Stimulated activated CD4-positive, alpha-beta T cell treated with anti-CD3 and anti-CD28 coated beads, Interleukin-2, amount 100 ng/mL, for 24 hours (primary cell): ENCODE measurements at regions not wholly inside any gene's neighbourhood (a gene's known extent, or its start where the extent isn't known, plus 50 kb on each side); places are given as distances from the start of the nearest gene placed in this dataset.

Experiments
- DNase-seq, 2 donors: peaks; one replicate each; pipeline ENCODE4 v3.0.0-alpha.2; 2020

DNA sequence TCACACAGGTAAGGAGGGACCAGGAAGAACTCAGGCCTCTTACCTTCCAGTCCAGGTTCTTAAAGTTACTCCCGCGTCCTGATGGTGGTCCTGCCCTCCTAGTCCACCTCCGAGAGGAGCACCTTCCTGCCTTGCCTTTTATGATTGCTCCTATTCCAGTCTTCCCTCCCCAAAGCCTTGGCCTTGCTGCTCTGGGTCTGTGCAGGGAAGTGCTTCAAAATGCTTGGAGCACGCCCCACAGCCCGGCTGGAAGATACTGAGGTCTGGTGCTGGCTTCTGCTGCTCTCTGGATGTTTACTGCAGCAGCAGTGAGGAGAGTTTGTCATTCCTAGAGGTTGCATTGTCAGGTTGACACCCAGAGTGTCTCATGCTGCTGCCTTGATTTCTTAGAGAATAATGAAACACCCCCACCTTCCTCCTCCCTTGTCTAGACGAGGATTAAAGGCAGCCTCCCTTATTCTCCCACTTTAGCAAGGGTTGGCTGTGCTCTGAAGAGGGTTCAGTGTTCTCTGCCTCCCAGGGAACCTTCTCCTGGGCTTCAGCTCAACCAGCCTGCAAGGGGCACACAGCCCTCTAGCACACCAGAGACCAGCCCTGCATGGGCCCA is 142.2 kb upstream of the CACNA1E start:
- DNase-seq, result no peak

DNA sequence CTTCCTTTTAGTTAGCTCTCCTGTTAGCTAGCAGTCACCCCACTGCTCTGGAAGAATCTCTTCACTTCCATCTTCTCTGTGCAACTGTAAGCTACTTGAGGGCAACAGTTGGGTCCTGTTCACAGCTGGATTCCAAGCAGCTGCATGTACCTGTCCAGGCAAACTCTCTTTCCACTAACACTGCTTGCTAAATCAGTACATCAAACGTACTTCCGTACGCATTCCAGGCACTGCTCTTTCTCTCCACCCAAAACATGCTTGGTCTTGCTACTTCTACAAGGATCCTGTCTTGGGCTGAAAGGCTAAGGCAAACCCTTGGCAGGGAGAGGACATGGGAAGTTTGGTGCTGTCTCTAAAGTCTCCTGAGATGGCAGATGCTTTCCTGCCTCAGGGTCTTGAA is 139.2 kb upstream of the CACNA1E start:
- no peak for DNase-seq

GRCh38 chr1:181345146-181345545 is 138.2 kb upstream of the CACNA1E start:
- no peak for DNase-seq

DNA sequence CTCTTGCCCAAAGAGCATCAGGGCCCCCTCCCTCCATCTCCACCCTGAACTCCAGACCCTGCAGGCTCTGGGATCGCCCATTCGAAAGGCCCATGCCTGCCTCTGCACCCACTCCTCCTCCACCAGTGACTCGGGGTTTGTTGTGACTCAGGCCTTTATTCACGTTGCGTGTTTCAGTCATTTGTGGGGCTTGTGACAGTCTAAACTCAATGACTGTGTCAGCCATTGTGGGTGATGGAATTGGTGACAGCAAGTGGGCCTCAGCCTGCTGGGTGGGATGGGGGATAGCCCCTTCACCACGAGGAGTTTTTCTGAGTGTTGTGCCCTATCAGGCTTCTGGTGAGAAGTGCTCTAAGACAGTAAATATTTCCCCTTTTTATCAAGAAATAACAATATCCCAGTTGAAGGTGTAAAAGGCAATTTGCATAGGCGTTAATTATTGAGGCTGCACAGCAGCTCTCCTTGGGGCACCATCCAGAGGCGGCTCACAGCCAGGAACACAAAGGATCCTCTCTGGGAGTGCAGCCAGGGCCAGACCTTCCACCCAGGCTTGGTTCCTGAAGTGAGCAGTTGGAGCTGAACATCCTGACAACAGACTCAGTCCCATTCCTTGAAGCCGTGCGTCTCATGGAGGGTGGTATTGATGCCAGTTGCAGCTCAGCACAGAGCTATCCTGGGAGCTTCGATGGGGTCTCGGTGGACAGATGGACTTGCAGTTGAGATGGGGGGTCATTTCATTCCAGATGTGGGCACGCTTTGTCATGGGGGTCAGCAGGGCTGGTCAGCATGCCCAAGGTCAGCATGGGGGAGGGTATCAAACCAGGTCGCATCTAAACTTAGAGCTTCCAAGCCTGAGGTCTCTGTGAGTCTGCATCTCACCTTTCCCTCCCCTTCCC is 135.6 kb upstream of the CACNA1E start:
- no peak for DNase-seq

DNA sequence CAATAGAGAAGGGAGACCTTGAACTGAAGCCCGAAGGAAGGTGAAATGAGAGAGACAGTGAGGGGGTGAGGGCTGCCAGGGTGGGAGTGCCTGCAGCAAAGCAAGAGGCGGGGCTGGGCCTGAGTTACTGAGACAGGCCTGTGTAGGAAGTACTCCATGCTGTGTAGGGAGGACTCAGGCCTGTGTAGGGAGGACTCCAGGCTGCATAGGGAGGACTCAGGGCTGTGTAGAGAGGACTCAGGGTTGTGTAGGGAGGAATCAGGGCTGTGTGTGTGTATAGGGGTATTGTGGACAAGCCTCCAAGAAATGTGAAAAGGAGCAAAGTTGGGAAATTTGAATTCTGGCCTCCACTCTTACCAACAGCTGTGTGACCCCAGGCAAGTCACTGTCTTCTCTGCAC is 133.8 kb upstream of the CACNA1E start:
- DNase-seq, result peak in 1 of 2 donors; percentile 0

DNA sequence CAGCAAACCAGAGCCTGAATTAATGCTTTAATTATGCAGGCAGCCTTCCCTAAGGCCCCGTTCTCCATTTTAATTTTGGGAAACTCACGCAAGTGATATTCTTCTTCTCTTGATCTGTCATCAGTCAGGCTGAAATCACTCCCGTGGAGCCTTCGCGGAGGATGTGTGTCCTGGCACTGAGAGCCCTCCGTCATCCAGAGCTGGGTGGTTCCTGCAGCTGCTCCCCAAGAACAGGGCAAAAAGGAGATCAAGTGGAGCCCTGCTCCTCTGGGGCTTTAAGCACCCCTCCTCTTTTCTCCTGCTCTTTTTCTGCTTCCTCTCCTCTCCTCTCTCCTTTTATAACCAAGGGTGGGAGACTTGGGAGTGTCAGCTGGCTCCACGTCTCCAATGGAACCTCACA is 133.2 kb upstream of the CACNA1E start:
- DNase-seq, result peak in 1 of 2 donors; percentile 4

- DNase-seq, result peak in 1 of 2 donors; percentile 3
Observed at GRCh38 chr1:181351740-181352139, 131.6 kb upstream of the CACNA1E start.

GRCh38 chr1:181352695-181353094 is 130.6 kb upstream of the CACNA1E start:
- no peak for DNase-seq

GRCh38 chr1:181353526-181353925 is 129.8 kb upstream of the CACNA1E start:
- DNase-seq, result no peak

GRCh38 chr1:181354865-181355264 is 128.5 kb upstream of the CACNA1E start:
- no peak for DNase-seq

DNA sequence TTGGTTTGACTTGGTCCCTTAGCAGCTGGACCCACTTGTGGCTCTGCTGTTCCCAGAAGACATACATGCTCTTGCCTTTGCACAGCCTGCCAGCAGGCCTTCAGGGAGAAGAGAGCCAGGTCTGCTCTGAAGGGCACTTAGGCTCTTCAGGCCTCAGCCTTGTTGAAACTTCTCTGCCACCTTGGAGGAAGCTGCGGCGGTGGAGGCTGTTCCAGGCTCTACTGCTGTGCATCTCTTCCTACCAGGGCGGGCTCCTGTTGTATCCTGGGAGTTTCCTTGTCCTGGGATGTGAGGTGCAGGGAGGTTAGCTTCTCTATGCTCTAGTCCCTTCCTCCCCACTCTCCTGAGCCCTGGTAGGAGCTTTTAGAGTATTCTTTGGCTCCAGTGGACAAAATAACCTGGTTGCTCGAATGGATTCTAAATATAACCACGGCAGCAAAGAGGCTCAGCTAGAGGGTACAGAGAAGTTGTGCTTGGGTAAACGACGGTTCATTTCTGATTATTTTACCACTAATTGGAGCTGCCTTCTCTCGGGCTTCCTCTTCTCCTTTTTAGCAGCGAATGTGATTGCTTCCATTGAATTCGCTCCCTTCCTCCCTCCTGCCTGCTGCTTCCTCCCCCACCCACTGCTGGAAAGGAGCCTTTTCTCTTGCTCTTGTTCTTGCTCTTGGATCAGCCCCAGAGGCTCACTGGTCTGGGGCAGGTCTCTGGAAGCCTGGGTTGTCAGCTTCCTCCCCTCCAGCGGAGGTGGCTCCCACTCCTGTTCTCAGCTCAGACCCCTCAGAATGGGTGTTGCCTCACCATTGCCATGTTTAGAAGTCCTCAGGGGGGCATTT is 126.6 kb upstream of the CACNA1E start:
- no peak for DNase-seq

GRCh38 chr1:181359012-181359411 is 124.3 kb upstream of the CACNA1E start:
- DNase-seq, result no peak

- no peak for DNase-seq
Observed at GRCh38 chr1:181364801-181365200, 118.5 kb upstream of the CACNA1E start.

- no peak for DNase-seq
Observed at GRCh38 chr1:181366910-181367309, 116.4 kb upstream of the CACNA1E start.

DNA sequence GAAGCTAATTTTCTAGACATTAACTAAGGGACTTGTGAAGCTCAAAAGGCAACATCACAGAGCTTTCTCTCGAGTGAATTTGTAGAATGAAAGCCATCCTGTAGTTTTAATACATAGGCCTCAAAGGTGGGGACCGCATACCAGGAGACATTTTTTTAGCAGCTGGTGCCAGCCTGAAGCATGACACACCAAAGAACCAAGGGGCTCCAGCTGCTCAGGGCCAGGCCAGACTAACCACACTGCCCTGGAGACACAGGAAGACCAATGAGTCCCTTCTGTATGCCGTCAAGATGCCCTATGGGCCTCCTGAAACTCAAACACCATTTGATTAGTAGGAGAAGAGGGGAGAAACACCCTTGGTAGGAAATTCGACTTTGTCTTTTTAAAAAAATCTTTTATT is 113.9 kb upstream of the CACNA1E start:
- DNase-seq, result no peak

DNA sequence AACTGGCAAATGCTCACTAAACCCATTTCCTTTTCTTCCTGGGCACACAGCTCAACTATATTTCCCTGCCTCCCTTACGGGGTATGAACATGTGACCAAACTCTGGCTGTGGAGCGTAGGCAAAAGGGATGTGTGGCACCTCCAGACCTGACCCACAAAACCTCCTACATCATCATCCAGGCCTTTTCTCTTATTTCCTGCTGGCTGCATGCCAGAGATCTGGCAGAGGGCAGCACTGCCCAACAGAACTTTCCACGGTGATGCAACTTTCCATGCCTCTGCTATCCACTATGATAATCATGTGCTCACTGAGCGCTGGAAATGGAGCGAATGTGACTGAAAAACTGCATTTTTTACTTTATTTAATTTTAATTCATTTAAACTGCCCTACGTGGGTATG is 99.6 kb upstream of the CACNA1E start:
- DNase-seq, result no peak

- no peak for DNase-seq
Observed at GRCh38 chr1:181386340-181386739, 97.0 kb upstream of the CACNA1E start.

DNA sequence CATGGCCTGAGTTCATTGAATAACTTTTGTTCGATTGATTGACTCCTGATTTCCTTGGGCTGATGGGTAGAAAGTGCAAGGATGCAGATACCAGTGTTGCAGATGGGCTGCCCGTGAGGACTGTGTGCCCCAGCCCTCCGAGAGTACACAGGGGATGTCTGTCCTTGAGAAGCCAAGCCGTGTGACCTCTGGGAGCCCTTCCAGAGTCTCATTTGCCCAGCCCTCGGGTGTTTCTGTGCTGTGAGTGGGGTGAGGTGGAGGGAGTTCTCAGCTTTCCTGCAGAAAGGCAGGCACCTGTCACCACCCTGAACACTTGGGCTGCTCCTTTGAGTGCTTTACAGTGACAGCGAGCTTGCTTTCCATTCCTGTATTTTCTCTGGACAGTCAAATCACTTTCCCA is 96.4 kb upstream of the CACNA1E start:
- DNase-seq, result no peak

GRCh38 chr1:181387702-181388101 is 95.6 kb upstream of the CACNA1E start:
- DNase-seq, result no peak

- DNase-seq, result no peak
Observed at GRCh38 chr1:181390410-181391077, 92.8 kb upstream of the CACNA1E start.

- DNase-seq, result no peak
Observed at GRCh38 chr1:181391301-181391900, 91.9 kb upstream of the CACNA1E start.

GRCh38 chr1:181392133-181392532 is 91.2 kb upstream of the CACNA1E start:
- no peak for DNase-seq
